ENCODE measurements at regions not wholly inside any gene's neighbourhood (a gene's known extent, or its start where the extent isn't known, plus 50 kb on each side); places are given as distances from the start of the nearest gene placed in this dataset.

- TF ChIP-seq, protein P1, sequence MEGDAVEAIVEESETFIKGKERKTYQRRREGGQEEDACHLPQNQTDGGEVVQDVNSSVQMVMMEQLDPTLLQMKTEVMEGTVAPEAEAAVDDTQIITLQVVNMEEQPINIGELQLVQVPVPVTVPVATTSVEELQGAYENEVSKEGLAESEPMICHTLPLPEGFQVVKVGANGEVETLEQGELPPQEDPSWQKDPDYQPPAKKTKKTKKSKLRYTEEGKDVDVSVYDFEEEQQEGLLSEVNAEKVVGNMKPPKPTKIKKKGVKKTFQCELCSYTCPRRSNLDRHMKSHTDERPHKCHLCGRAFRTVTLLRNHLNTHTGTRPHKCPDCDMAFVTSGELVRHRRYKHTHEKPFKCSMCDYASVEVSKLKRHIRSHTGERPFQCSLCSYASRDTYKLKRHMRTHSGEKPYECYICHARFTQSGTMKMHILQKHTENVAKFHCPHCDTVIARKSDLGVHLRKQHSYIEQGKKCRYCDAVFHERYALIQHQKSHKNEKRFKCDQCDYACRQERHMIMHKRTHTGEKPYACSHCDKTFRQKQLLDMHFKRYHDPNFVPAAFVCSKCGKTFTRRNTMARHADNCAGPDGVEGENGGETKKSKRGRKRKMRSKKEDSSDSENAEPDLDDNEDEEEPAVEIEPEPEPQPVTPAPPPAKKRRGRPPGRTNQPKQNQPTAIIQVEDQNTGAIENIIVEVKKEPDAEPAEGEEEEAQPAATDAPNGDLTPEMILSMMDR (conservative IDR thresholded peaks at IDR 0.05): no peak
- TF ChIP-seq ZFX (IDR thresholded peaks at IDR 0.05): no peak
Measured at GRCh38 chr6:134683783-134684422, 266.0 kb downstream of the ALDH8A1 start.
